GM13976 (cell line): ENCODE measurements at regions not wholly inside any gene's neighbourhood (a gene's known extent, or its start where the extent isn't known, plus 50 kb on each side); places are given as distances from the start of the nearest gene placed in this dataset.

ENCODE experiments used
- DNase-seq: peaks from one replicate; pipeline ENCODE4 v3.0.0; 2012; ENCODE audit warnings: low spot score
- in situ Hi-C: fragments of 300-500 bp; cut with MboI; formaldehyde crosslinking; loops from one replicate; pipeline ENCODE4 v1.12.0; 2022; ENCODE audit warnings: low sequenced_read_pairs, mixed read lengths, inconsistent platforms; ENCODE audit not compliant: unreplicated experiment
- TF ChIP-seq, protein P1 (sequence below): IDR thresholded peaks from 2 replicates; pipeline ENCODE4 v1.5.1; 2012; ENCODE audit warnings: borderline replicate concordance, mild to moderate bottlenecking; ENCODE audit not compliant: insufficient read depth; ENCODE audit errors: extremely low read depth, missing control alignments, control extremely low read depth

DNA sequence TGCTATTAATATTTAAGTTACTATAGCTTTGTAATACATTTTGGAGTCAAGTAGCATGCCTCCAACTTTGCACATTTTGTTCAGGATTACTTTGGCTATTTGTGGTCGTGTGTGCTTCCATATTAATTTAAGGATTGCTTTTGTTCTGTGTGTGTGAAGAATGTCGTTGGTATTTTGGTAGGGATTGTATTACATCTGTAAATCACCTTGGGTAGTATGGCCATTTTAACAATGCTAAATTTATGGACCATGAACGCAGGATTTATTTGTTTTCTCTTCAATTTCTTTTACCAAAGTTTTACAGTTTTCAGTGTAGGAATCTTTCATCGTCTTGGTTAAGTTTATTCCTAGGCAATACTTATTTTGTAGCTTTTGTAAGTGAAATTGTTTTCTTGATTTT is 758.0 kb downstream of the FRK start:
- DNase-seq: no peak
- TF ChIP-seq, protein P1, sequence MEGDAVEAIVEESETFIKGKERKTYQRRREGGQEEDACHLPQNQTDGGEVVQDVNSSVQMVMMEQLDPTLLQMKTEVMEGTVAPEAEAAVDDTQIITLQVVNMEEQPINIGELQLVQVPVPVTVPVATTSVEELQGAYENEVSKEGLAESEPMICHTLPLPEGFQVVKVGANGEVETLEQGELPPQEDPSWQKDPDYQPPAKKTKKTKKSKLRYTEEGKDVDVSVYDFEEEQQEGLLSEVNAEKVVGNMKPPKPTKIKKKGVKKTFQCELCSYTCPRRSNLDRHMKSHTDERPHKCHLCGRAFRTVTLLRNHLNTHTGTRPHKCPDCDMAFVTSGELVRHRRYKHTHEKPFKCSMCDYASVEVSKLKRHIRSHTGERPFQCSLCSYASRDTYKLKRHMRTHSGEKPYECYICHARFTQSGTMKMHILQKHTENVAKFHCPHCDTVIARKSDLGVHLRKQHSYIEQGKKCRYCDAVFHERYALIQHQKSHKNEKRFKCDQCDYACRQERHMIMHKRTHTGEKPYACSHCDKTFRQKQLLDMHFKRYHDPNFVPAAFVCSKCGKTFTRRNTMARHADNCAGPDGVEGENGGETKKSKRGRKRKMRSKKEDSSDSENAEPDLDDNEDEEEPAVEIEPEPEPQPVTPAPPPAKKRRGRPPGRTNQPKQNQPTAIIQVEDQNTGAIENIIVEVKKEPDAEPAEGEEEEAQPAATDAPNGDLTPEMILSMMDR: no peak
- in situ Hi-C loops: no loop called here

DNA sequence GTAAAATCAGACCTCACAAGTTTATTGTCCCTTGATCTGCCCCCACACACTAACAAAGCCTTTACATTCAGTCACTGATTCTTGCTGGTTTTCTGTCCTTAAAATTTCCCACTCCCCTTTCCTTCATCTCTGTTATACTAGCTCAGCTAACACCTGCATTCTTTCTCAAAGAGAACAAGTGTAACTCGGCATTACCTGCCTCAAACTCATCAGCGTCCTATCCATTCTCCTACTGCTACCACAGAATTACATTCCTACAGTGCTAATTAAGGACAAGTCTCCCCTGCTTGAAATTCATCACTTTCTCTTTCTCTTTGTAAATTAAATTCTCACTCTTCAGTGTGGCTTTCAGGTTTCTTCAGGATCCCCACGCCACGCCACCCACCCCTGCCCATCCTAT is 773.2 kb downstream of the FRK start:
- in situ Hi-C loops: no loop called here
- DNase-seq: no peak
- TF ChIP-seq, protein P1: no peak

DNA sequence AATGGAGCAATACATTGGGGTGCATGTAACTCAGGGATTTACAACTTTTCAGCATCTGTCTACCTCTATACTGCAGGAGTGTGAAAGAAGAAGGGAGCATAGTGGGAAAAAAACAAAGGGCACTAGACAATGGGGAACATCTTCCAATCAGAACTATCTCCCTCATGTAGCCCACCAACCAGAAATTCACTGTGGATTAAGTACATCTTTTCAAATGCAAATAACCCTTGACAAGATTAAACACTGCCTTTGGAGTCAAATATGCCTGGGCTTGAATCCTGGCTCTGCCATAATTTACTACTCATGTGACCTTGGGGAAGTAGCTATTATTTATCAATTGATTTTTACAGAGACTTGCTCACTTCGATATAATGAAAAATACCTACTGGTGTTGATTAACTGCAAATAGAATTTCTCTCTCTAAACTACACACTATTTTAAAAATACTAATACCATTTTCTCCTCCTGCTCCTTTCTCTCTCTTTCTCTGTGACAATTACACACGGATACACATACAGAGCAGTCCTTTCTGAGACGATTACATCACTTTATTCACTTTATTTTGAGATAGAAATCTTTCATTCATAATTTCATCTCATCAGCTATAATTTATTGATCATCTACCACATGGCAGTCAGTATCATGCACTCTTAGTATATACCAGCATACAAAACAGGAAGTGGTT is 783.7 kb downstream of the FRK start:
- TF ChIP-seq, protein P1: no peak
- DNase-seq: no peak
- in situ Hi-C loops: no loop called here

DNA sequence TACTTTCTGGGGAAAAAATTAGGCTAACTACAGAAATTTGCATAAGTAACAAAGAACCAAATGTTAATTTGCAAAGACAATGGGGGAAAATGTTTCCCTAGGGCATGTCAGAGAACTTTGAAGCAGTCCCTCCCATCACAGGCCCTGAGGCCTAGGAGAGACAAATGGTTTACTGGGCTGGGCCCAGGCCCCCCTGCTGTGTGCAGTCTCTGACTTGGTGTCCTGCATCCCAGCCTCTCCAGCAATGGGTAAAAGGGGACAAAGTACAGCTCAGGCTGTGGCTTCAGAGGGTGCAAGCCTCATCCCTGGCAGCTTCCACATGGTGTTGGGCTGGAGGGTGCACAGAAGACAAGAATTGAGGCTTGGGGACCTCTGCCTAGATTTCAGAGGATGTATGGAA is 788.4 kb downstream of the FRK start:
- in situ Hi-C loops: no loop called here
- no peak for DNase-seq
- TF ChIP-seq, protein P1: no peak

DNA sequence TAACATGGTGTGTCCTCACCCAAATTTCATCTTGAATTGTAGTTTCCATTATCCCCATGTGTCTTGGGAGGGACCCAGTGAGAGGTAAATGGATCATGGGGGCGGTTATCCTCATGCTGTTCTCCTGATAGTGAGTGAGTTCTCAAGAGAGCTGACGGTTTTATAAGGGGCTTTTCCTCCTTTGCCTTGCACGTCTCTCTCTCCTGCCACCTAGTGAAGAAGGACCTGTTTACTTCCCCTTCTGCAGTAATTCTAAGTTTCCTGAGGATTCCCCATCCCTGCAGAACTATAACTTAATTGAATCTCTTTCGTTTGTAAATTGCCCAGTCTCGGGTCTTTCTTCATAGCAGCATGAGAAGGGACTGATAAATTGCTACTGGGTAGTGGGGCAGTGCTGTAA is 789.3 kb downstream of the FRK start:
- no peak for DNase-seq
- TF ChIP-seq, protein P1: no peak
- in situ Hi-C loops: no loop called here

DNA sequence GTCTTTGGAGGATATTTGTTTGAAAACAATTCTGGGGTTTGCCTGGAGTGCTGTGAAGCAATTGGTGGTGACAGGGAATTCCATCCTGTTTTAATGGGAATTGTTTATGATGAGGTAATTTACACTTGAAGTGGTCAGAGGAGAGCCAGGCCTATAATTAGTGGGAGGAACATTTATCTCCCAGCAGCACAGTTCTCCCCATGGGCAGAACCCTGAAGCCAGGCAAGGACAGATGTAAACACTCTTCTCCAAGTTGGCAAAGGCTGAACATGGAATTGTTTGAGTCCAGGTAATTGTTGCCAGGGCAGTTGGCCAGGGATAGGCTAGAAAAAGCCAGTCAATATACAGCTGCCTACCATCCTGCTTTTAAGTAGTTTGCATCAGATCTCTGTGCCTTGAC is 789.7 kb downstream of the FRK start:
- TF ChIP-seq, protein P1: no peak
- in situ Hi-C loops: no loop called here
- DNase-seq: no peak

DNA sequence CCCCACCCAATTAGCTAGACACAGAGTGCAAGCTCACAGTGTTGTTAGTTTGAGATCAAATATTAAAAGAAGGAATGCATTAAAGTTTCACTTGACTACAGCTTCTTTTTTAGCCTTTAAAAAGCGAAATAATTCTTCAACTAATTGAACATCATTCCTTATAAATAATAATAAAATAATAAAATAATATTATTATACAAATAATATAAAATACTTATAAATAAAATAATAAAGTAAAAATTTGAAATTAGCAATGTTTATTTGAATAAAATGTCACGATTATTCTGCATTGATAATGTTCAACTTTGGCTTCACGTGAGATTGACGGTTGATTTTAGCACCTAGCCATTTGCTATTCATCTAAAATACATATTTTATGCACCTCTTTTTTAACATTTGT is 819.3 kb downstream of the FRK start:
- TF ChIP-seq, protein P1: no peak
- DNase-seq: no peak
- in situ Hi-C loops: no loop called here
